HS-5 (cell line): ENCODE measurements at regions not wholly inside any gene's neighbourhood (a gene's known extent, or its start where the extent isn't known, plus 50 kb on each side); places are given as distances from the start of the nearest gene placed in this dataset.

Source experiments
- DNase-seq: peaks from one replicate; pipeline ENCODE4 v3.0.0-alpha.2; 2012; ENCODE audit warnings: low read depth

- no peak for DNase-seq
Measured at GRCh38 chr2:217114117-217114516, 254.3 kb upstream of the TNP1 start.

GRCh38 chr2:217113491-217113890, 253.6 kb upstream of the TNP1 start:
- no peak for DNase-seq

DNA sequence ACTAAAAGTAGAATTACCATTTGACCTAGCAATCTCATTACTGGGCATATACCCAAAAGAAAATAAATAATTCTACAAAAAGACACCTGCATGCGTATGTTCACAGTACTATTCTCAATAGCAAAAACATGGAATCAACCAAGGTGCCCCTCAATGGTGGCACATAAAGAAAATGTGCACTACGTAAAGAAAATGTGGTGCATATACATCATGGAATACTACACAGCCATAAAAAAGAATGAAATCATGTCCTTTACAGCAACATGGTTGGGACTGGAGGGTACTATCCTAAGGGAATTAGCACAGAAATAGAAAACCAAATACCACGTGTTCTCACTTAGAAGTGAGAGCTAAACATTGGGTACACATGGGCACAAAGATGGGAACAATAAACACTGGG, 250.7 kb upstream of the TNP1 start:
- DNase-seq: no peak

GRCh38 chr2:217108575-217109027, 248.7 kb upstream of the TNP1 start:
- DNase-seq: no peak

DNA sequence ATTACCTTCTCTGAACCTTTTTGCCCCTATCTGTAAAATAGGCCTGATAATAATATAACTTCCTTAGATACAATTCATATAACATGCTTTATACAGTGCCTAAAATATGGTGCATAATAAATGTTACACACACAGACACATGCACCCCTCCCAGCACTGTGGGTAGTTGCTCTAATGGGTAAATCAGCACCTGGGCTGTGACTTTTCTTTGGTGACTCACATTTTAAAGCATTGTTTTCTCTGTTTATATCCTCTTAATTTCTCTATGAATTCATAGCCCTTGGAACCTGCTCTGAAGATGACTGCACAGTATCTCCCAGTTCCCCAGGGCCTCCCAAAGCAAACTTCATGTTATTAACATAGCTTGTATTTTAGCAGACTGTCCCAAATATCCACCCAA, 248.2 kb upstream of the TNP1 start:
- DNase-seq: no peak

DNA sequence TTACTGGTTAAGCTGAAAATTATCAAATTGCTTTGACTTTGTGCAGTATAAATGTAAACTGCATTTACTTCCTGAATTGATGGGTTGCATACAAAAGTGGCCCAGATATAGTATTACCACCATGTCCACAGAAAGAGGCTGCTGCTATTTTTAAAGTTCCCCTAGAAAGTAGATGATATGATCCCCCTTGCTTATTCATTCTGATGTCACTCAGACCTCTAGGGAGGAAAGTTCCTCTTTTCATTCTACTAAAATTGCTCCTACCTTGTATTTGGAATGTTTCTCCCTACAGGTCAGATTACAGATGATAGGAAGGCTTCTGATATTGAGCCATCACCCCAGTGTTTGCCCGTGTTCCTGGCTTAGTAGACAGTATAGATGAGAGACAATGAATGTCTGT, 247.6 kb upstream of the TNP1 start:
- no peak for DNase-seq

- no peak for DNase-seq
Measured at GRCh38 chr2:217106650-217107014, 246.8 kb upstream of the TNP1 start.

- DNase-seq: peak; percentile 96
Measured at GRCh38 chr2:217105733-217106649, 246.1 kb upstream of the TNP1 start.

DNA sequence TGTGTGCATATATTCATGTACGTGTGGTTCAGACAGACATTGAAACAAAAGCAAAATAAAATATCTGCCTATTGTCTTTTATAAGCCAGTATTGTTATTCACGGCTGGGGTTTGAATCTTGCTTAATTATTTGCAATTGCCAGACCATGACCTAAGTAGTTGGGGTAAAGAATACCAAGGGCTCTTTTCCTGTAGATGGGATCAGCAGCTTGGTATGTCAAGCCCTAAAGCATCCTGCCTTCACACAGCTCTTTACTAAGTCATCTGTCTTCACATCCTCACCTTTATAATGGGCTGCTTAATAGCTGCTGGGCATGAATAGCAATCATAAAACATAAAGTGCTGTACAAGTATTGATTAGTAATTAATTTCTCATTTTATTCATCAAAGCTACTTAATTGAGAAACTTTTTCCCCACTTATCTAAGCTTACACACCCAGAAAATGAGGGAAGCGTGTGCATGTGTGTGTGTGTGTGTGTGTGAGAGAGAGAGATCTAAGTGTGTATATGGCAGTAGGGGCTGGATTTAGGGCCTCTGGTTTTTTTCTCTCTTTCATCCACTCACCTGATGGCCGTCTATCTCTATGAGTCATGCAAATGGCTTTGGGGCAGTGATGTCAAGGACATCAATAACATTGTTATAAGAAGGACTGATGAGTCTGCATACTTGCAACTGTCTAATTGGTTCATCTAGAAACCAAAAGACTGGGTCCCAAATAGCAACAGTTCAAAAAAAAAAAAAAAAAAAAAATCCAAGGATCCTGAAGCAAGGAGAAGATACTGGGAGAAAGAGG, 244.1 kb upstream of the TNP1 start:
- no peak for DNase-seq

DNA sequence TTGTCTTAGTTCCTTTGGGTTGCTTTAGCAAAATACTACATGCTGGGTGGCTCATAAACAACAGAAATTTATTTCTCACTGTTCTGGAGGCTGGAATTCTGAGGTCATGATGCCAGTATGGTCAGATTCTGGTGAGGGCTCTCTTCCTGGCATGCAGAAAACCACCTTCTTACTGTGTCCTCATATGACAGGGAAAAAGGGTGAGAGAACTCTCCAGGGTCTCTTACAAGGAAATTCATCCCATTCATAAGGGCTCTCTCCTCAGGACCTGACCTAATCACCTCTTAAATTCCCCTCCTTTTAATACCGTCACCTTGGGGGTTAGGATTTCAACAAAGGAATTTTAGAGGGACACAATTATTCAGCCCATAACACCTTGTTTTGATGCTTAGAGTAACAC, 243.1 kb upstream of the TNP1 start:
- DNase-seq: no peak

DNA sequence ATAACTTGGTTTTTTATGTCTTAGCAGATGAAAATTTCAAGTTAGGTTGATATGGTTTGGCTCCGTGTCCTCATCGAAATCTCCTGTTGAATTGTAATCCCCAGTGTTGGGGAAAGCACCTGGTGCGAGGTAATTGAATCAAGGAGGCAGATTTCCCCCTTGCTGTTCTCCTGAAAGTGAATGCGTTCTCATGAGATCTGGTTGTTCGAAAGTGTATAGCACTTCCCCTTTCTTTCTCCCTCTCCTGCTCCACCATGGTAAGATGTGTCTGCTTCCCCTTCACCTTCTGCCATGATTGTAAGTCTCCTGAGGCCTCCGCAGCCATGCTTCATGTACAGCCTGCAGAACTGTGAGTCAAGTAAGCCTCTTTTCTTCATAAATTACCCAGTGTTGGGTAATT, 242.1 kb upstream of the TNP1 start:
- no peak for DNase-seq

GRCh38 chr2:217099561-217099960, 239.7 kb upstream of the TNP1 start:
- DNase-seq: no peak

DNA sequence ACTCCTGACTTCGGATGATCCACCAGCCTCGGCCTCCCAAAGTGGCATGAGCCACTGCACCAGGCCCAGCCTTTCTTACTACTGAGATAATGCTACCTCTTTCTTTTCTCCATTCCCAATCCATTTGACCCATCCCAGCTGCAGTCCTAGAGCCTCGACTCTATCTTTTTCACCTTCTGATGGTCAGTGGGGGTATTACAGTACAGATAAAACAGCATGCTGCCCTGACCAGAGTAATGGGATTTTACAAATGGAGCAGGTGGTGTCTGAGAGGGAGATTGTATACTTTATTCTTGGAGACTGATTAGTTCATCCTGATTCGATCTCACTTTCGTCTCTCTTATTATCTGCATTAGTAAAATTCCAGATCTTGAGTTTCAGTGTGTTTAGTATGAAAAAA, 238.6 kb upstream of the TNP1 start:
- DNase-seq: no peak

DNA sequence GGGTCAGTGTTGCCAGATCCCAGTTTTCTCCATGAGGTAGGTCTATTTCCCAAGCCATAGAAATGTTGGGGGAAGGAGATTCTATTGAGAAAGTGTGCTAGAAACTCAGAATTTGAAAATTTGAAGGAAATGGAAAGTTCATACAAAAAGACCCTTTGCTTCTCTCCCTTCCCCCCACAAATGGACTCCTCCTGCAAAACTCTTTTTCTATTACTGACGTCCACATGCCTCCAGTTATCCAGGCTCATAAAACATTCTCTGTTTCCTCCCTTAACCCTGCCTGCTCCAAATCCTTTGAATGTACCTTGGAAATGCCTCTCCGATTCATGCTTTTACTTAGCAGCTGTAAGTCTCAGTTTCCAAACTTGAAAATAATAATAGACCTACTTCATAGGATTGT, 237.5 kb upstream of the TNP1 start:
- no peak for DNase-seq

DNA sequence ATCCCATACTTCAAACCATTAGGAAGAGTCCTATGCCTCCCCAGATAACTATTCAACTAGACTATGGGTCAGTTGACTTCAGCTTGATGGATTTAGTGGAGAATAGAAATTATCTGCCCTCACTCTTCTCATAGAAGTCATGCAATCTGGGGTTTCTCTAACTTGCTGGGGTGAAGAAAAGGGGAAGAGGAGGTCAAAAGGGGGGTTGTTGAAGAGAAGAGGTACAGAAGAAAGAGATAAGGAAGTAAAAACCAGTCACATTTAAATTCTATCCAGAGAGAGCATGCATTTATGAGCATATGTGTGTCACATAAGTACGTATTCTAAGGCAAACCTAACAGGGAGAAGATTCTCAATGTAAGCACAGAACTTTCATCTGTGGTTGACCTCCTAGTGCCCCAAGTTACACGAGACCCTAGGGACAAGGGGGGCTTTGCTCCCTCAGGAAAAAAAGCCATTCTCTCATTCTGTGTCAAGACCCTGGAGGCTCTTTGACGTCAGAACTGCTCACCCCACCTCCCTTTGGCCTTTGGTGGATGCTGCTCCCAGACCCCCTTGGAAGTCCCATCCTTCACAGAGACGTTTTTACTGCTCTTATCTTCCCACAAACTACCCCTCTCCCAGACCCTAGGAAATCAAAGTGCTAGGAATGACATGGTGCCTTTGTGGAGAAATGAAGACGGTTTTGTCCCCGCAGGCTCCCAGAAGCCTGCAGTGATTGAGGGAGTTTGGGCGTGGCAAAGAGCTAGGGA, 236.8 kb upstream of the TNP1 start:
- no peak for DNase-seq

GRCh38 chr2:217095511-217096205, 235.8 kb upstream of the TNP1 start:
- DNase-seq: no peak

DNA sequence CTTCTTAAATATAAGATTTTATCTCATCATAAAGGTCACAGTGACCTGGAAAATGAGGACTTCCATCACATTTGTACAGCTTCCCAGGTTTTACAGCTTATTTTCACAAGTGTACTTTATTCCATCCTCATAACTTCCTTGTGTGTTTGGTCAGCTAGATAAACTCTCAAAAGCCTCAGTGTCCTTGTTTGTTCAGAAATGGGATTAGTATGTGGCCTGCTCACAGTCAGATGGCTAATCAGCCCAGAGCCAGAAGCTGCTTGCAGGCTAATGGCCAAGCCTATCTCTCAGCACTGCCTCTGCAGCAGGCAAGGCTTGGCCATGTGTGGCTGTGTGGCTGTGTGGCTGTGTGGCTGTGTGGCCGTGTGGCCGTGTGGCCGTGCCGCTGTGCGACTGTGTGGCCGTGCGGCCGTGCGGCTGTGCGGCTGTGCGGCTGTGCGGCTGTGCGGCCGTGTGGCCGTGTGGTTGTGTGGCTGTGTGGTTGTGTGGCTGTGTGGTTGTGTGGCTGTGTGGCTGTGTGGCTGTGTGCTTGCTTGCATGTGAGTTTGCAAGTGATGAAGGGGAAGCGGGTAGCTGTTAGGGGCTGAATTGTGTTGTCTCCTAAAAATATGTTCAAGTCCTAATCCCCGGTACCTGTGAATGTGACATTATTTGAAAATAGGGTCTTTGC, 233.0 kb upstream of the TNP1 start:
- no peak for DNase-seq

- no peak for DNase-seq
Measured at GRCh38 chr2:217091531-217091930, 231.7 kb upstream of the TNP1 start.

DNA sequence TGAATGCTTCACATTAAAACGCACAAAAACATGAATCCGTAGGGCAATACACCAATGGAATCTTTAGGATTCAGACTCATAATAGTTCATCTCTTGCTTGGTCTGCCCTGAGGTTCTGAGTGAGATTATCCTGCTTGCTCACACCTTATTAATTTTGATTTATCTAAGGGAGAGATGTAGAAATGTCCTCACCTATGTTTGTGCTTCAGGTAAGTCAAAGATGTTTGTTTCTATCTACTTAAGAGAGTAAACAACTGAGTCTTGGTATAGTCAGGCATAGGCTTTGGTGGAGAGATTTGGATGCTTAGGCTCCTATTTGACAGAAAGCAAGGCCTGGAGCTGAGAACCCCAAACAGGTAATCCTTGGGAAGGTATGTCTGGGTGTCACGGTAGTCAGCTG, 231.0 kb upstream of the TNP1 start:
- DNase-seq: no peak

DNA sequence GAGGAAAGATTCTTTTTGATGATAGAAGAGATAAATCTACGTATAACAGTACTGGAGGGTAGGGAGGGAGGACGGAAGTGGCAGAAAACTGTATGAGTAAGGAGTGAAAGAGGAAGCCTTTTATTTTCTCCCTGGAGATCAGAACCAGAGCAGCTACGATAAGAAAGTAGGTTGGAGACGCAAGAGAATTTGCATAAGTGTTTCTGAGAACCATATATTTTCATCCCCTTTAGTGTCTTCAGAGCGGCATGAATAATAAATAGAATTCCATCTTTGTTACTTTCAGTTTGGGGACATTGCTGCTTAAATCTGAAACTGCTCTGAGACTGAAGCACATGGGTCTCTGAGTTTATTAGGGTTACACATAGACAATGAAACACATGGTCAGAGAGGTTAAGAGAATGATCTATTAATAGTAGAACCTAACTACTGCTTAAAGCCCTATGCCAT, 230.2 kb upstream of the TNP1 start:
- DNase-seq: no peak

DNA sequence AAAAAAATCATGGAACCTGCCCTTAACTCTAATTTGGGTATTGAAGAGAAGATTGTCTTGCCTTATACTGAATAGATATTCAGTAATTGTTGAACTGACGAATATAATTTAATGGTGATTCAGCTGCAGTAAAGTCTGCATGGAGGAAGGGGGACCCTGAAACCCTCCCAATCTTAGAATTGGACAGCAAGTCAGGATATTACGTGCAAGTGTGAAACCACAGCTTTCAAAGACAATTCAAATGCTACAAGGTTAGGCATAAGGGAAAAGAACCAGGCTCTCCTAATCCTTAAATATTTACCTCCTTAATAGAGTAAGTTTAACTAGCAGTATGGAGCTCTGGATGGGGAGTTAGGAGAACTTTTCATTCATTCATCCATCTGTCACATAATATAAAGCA, 226.9 kb upstream of the TNP1 start:
- no peak for DNase-seq
